H7 (cell line): ENCODE measurements at regions not wholly inside any gene's neighbourhood (a gene's known extent, or its start where the extent isn't known, plus 50 kb on each side); places are given as distances from the start of the nearest gene placed in this dataset.
A peak's percentile ranks its signal among the peaks of the same experiment; 100 is the strongest.

ENCODE experiments used
- DNase-seq: peaks from one replicate; pipeline ENCODE4 v3.0.0; 2012
- H3K27me3 ChIP-seq: 2 replicates; pipeline ENCODE4 v1.6.0; 2011; ENCODE audit warnings: mild to moderate bottlenecking, low read length; ENCODE audit not compliant: control insufficient read depth, insufficient read depth
- H3K36me3 ChIP-seq: replicated peaks from 2 replicates; pipeline ENCODE4 v1.5.1; 2011; ENCODE audit warnings: low read length; ENCODE audit not compliant: control insufficient read depth, insufficient read depth
- H3K4me3 ChIP-seq: 2 replicates; pipeline ENCODE4 v1.5.1; 2011; ENCODE audit warnings: low read depth, mild to moderate bottlenecking, control low read depth, low read length, moderate library complexity; ENCODE audit not compliant: insufficient read depth

DNA sequence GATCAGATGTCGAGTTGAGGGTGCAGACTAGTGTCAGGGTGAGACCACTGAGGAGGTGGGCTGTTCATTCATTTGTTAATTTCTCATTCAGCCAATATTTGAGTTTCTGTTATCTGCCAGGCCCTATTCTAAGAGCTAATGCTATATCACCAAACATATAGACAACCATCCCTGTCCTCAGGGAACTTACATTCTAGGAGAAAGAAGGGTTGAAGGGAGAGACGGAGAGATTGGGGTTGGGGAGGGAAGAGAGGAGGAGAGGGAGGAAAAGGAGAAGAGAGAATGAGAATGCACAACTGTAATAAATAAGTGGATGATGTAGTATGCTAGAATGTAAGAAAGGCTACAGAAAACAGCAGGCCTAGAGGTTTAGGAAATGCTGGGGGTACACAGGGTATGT lies 129.9 kb upstream of the PITX1 start:
- no peak overlapping the region for H3K4me3 ChIP-seq
- DNase-seq: no peak
- H3K36me3 ChIP-seq: no peaks in the 10 kb centered on the region
- H3K27me3 ChIP-seq: no peaks in the 10 kb centered on the region

DNA sequence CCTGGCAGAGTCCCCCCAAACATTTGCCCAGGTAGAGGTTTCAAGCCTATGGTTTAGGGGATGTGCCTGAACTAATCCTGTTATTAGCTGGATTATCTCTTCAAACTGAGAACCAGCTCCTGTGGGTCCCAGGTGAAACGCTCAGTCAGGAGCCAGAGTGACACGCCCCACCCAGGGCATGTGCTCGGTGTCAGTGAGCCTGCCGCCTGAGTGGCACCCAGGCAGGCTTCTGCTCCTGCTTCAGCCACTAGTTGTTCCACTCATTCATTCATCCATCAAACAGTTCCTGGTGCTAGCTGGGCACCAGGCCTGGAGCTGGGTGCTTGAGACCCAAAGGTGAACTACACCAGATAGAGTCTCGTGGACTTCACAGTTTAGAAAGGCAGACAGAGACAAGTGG lies 129.4 kb upstream of the PITX1 start:
- H3K27me3 ChIP-seq: no peaks in the 10 kb centered on the region
- no peak for DNase-seq

DNA sequence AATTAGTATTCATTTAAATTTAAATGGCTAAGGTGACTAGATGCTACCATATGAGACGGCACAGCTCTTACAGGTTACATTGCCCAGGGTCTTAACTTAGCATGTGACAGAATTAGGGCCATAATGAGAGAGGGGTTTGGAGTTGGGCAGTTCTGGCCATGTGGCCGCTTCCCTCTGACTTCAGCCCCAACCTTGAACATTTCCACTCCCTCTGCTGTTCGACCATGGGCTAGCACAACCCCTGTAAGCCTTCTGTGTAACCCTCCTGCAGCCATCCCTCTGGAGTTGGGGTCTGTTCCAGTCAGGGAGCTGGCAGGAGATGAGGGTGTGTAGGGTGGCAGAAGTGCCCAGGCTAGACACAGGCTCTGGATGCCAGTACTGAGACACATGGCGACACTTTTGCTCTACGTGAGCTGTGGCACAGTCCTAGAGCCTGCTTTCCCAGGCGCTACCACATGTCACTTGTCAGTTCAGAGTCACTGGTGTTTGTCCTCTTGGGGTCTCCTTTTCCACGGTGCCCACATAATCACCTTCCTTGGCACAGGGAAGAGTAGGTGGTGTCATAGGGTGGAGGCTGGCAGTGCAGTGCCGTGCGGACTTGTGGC lies 128.7 kb upstream of the PITX1 start:
- Histone ChIP-seq H3K4me3 (no peak overlapping the region), H3K36me3 (no peaks in the 10 kb centered on the region), H3K27me3 (no peaks in the 10 kb centered on the region)
- DNase-seq: peak; percentile 49

More for the DNA sequence above, 129.4 kb upstream of the PITX1 start:
- Histone ChIP-seq H3K36me3 (no peaks in the 10 kb centered on the region), H3K4me3 (no peak overlapping the region)

DNA sequence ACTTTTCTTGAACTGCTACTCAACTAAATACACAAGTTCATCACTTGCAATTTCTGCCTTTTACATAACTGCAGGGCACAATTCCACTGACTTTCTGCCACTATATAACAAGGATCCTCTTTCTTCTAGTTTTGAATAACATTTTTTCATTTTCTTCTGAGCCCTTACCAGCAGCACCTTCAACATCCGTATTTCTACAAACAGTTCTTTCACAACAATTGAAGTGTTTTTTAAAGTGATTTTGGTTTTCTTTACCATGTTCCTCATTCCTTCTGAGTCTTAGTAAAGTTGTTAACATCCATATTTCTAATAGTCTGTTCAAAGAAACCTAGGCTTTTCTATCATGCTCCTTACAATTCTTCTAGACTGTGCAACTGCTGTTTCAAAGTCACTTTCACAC lies 127.2 kb upstream of the PITX1 start:
- Histone ChIP-seq H3K4me3 (no peak overlapping the region), H3K36me3 (no peaks in the 10 kb centered on the region), H3K27me3 (no peaks in the 10 kb centered on the region)
- DNase-seq: no peak

DNA sequence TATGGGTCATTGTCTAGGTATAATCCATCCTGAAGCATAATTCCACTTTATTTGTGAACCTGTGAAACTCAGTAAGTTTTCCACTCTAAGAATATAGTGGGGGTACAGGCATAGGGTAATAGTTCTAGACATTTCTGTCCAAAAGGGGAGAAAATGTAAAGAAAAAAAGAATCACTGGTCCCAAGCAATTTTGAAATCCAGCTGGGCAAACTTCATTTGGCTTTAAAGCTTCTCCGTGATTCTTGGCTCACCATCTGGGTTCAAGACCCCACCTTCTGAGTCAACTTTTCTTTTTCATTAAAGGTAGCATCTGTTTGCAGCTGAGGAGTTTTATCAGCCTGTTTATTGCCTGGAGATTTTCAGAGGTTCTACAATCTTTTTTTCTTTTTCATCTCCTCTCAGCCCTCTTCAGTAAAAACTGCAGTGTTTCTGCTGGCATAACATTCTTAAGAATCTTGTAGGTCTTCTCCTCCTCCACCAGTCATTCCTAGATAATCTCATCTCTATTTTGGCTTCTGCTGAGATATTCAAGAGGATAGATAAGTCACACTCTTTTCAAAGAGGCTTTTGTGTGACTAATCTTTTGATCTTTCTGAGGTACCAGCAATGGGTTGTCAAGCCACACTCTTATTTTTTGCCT lies 126.1 kb upstream of the PITX1 start:
- Histone ChIP-seq H3K27me3 (no peaks in the 10 kb centered on the region), H3K36me3 (no peaks in the 10 kb centered on the region), H3K4me3 (no peak overlapping the region)
- no peak for DNase-seq

DNA sequence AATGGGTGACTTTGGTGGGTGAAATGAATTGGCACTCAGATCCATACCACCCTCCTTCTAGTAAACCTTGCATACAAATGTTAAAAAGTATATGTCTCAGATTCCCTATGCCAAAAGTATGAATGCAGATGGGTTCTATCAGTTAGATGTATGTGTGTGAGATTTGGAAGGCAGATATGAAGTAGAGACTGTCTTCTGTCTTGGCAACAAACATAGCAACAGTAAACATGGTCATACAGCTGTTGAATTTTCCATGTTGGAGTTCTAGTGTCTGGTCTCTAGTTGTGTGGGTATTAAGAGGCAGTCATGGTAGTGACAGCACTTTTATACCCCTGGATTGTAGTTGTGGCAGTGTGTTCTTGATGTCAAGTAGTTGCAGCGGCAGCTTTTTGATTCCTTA lies 125.6 kb upstream of the PITX1 start:
- Histone ChIP-seq H3K4me3 (no peak overlapping the region), H3K36me3 (no peaks in the 10 kb centered on the region), H3K27me3 (no peaks in the 10 kb centered on the region)
- no peak for DNase-seq

DNA sequence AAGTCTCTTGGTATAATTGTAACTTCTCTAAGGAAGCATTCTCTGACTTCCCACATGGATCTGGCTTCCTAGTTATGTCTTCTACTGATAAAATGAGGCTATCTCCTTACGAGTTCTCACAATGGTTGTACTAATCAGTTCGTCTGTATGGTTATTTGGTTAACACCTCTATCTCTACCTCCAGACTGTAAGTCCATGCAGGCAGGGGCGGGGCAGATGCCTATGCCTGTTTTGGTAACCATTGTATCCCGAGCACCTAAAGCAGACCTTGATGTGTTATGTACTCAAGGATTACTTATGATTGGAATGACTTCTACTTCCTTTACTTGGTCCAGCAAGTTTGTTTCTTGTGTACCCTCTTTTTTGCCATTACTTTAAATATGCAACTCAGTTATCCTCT lies 125.0 kb upstream of the PITX1 start:
- Histone ChIP-seq H3K4me3 (no peak overlapping the region), H3K36me3 (no peaks in the 10 kb centered on the region), H3K27me3 (no peaks in the 10 kb centered on the region)
- no peak for DNase-seq

DNA sequence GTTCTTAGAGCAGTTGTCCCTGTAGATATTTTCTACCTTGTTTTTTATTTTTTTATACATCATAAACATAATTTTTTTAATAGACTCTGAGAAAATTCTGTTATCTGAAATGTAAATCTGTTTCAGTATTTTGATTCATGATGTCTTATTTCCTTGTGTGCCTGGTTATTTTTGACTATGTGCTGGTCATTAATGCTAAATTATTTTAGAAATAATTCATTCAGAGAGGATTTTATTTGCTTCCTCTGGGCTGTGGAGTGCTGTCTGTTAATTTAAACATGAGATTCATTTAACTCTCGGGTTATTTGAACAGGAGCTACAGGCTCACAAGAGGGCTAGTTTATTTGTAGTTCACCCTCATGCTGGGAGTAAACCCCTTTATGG lies 124.3 kb upstream of the PITX1 start:
- H3K27me3 ChIP-seq: no peaks in the 10 kb centered on the region
- no peak for DNase-seq
- H3K4me3 ChIP-seq: no peak overlapping the region
- H3K36me3 ChIP-seq: no peaks in the 10 kb centered on the region

DNA sequence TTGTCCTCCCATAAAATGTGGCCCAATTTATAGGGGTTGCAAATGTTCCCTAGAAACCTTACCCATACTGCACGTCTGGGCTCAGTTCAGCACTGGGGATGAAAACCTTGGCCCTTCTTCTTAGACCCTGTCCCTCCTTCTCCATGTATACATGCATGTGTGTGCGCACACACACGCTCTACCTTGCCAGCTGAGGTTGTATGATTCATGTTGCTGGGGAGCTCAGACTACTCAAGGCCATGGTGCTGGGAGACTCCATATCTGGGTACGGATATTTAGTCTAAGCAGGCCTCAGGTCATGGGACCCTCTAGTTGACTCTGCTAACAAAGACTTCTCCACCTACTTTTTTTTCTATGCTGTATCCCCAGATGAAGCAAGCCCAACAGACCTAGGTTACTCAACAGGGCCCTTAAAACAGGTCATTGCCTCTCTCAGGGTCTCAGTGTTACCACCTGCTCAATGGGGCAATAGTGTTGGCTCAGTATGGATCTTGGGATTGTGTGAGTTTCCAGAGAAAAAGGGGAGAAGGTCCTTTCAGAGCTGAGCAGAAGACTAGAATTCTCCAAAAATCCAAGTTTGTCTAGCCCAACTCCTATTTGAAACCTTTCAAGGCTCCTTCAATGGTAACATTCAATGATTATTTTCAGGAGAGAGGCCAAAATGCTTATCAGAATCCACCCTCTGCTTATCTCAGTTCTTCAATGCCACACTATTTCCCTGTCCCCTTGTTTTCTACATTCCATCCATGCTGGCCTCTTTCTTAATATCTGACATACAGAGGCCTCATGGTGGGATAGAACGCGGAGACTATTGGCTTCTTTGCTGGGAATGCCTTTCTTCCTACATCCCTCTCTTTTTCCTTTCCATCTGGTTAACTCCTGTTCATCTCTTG lies 123.6 kb upstream of the PITX1 start:
- Histone ChIP-seq H3K4me3 (no peak overlapping the region), H3K27me3 (no peaks in the 10 kb centered on the region), H3K36me3 (no peaks in the 10 kb centered on the region)
- no peak for DNase-seq

DNA sequence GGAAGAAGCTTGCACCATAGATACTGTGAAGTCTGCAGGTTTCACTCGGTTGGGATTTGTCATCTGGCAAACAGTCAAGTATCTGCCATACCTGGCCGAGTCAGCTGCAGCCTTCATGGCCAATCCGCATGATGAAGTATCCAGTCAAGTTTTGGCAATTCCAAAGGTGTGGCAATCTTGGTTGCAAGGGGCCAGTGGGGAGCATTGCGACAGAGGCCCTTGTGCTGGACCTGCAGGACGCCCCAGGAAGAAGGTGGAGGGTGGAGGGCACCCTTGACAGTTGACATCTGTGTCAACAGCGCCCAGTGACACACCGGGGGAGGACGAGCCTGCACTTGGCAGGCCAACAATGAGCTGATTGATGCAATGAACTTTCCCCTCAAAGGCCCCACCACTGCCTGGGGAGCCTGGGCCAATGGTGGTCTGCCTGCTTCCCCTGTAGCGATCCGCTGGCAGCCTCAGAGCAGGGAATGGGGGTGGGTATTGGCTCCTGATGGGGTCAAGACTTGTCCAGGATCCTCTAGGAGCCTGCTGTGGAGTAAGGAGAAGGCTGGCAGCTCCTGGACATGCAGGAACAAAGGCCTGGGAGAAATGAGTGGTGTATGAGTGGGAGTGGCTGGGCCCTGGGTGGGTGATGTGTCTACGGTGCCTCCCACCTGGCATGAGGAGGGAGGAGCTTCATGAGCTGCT lies 122.8 kb upstream of the PITX1 start:
- Histone ChIP-seq H3K4me3 (no peak overlapping the region), H3K27me3 (no peaks in the 10 kb centered on the region)
- no peak for DNase-seq

DNA sequence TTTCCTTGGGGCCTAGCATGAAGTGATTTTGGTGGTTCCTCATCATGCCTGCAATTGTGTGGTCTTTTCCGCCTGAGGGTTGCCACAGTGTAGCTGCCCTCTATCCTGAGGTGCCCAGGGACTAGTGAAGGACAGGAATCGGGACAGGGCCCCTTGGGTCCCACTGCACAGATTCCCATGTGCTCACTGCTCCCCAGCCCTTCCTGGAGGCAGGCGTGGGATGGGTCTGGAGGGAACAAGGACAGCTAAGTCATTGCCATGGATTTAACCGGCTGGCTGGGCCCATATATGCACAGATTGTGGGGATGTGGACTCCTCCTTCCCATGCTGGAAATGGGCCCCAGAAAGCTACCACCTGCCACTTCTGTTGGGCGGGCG lies 122.3 kb upstream of the PITX1 start:
- Histone ChIP-seq H3K27me3 (no peaks in the 10 kb centered on the region), H3K4me3 (no peak overlapping the region), H3K36me3 (no peaks in the 10 kb centered on the region)
- no peak for DNase-seq

More for the DNA sequence above, 122.8 kb upstream of the PITX1 start:
- H3K36me3 ChIP-seq: no peaks in the 10 kb centered on the region

DNA sequence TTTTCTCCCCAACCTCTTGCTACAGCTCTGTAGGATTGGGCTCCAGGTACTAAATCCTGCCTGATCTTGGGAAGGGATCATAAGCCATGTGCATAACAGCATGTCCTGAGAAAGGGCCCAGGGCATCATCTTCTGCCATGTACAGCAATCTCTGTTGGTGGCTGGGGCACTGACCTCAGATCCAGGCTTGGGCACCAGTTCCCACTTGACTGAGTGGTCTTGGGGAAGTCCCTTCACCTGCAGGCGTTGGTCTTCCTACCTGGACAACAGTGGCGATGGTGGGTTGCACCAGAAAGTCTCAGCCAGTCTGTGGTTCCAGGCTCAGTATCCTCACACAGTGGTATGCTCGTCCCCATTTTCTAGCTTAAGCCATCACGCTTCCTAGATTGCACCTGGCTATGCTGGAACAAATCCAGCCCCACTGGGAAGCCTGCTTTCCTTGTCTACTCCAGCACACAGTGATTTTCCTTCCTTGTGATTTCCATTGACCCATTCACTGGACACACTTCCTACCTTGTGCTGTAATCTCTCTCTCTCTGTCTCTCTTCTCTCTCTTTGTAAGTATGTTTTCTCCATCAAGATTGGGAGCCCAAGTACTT lies 121.7 kb upstream of the PITX1 start:
- DNase-seq: no peak
- H3K4me3 ChIP-seq: no peak overlapping the region
- H3K36me3 ChIP-seq: no peaks in the 10 kb centered on the region
- H3K27me3 ChIP-seq: no peaks in the 10 kb centered on the region

DNA sequence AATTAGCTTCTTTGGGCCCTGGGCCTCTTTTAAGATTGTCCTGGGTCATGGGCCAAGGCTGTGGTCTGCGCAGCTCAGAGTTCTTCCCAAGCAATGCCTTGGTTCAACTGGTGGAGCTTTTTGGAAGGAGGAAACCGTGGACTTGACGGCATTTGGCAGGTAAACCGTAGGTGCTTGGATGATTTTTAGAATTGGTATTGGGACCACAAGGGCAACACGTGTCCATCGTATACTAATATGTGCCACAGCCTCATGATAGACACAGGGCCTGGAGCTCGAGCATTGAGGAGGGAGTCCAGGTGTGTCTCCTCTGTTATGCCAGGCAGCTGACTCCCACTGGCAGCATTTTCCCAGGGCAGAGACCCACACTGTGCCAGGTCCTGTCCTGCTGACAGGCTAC lies 120.9 kb upstream of the PITX1 start:
- no peaks in the 10 kb centered on the region for H3K36me3 ChIP-seq
- no peak for DNase-seq
- H3K4me3 ChIP-seq: no peak overlapping the region
- H3K27me3 ChIP-seq: no peaks in the 10 kb centered on the region

DNA sequence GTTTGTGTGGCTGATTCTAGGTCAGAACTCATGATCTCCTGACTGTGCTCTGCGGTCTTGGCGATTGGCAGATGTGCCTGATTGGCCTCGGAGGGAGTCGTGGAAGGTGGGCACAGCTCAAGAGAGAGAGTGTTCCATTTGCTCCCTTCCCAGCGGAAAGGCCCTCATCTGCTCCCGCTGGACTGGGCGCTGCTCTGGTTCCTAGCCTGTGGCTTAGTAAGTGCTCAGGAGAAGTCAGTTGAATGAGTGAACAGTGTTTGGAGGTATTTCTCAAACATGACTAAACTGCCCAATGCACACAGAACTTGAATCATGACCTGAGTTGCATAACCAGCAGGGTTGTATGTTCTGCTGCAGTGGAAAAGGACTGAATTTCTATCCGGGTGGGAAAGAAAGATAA lies 120.2 kb upstream of the PITX1 start:
- no peak for DNase-seq
- Histone ChIP-seq H3K4me3 (no peak overlapping the region), H3K27me3 (no peaks in the 10 kb centered on the region), H3K36me3 (no peaks in the 10 kb centered on the region)
